ENCODE measurements at regions not wholly inside any gene's neighbourhood (a gene's known extent, or its start where the extent isn't known, plus 50 kb on each side); places are given as distances from the start of the nearest gene placed in this dataset.

- intact Hi-C loops (cut with DNase I; ENCODE audit: low total_unique reads), result no loop called here
- no peak for TF ChIP-seq POLR2A (IDR thresholded peaks at IDR 0.05)
- TF ChIP-seq, protein P1, sequence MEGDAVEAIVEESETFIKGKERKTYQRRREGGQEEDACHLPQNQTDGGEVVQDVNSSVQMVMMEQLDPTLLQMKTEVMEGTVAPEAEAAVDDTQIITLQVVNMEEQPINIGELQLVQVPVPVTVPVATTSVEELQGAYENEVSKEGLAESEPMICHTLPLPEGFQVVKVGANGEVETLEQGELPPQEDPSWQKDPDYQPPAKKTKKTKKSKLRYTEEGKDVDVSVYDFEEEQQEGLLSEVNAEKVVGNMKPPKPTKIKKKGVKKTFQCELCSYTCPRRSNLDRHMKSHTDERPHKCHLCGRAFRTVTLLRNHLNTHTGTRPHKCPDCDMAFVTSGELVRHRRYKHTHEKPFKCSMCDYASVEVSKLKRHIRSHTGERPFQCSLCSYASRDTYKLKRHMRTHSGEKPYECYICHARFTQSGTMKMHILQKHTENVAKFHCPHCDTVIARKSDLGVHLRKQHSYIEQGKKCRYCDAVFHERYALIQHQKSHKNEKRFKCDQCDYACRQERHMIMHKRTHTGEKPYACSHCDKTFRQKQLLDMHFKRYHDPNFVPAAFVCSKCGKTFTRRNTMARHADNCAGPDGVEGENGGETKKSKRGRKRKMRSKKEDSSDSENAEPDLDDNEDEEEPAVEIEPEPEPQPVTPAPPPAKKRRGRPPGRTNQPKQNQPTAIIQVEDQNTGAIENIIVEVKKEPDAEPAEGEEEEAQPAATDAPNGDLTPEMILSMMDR (IDR thresholded peaks at IDR 0.05), result no peak
- WGBS, 2 donors, result 85 to 91% methylated on average over 8 of the region's 8 CpGs
- H3K4me3 ChIP-seq (ENCODE audit: low read depth, poor library complexity, severe bottlenecking), result no peak overlapping the region
- DNase-seq (ENCODE audit: low spot score in 2 of 2), result peak in 1 of 2 donors; percentile 82
These were observed 203.5 kb downstream of the CYP26B1 start for GRCh38 chr2:71944183-71944550.

GRCh38 chr2:71943238-71944182, 204.2 kb downstream of the CYP26B1 start:
- peak in 1 of 2 donors; percentile 78 for DNase-seq (ENCODE audit: low spot score in 2 of 2)
- TF ChIP-seq, protein P1 (IDR thresholded peaks at IDR 0.05), result no peak
- TF ChIP-seq POLR2A (IDR thresholded peaks at IDR 0.05), result no peak
- no peak overlapping the region for H3K4me3 ChIP-seq (ENCODE audit: low read depth, poor library complexity, severe bottlenecking)
- intact Hi-C loops (cut with DNase I; ENCODE audit: low total_unique reads), result no loop called here
- 82 to 86% methylated on average over 17 of the region's 17 CpGs for WGBS, 2 donors

DNA sequence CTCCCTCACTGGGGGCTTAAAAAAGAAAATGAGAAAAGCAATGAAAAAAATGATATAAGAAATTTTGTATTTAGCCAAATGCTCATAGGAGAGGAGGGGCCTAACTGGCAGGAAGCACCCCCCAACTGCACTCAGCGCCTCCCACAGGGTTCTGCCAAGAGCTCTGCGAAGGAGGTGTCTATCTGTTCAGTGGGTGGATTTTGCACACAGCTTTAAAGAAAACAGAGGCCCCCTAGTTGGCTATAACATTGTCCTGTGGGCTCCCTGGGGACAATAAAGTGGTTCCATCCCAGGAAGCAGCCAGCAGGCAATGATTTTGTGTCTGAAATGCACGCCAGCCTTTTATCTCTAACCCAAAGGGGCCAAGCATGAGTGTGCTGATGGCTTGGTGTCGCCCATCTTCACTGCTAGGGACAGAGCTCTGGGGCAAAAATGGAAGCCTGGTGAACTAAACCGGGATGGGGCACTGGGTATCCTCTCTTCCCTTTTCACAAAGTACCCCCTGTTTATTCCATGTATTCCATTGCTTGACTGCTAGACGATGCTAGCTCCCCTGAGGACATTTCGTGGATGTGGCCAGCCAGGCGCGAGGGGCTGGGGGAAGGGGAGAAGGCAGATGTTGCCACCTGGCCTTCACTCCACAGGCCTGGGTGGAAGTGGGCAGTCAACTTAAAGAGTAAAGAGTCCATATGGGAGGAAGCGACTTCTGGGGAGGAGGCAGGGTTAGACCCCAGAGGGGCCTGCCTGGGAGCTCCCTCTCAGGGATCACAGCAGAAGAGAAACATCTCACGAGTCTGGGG, 205.7 kb downstream of the CYP26B1 start:
- intact Hi-C loops (cut with DNase I; ENCODE audit: low total_unique reads), result no loop called here
- TF ChIP-seq, protein P1 (IDR thresholded peaks at IDR 0.05), result no peak
- no peak for TF ChIP-seq POLR2A (IDR thresholded peaks at IDR 0.05)
- WGBS, 2 donors, result 81 to 85% methylated on average over 11 of the region's 11 CpGs
- DNase-seq (ENCODE audit: low spot score in 2 of 2), result peak in 1 of 2 donors; percentile 72
- H3K4me3 ChIP-seq (ENCODE audit: low read depth, poor library complexity, severe bottlenecking), result no peak overlapping the region

- WGBS, 2 donors, result 48 to 54% methylated on average over 5 of the region's 5 CpGs
- peak; percentile 13 to 58 for DNase-seq (ENCODE audit: low spot score in 2 of 2)
- intact Hi-C loops (cut with DNase I; ENCODE audit: low total_unique reads), result no loop called here
- no peak overlapping the region for H3K4me3 ChIP-seq (ENCODE audit: low read depth, poor library complexity, severe bottlenecking)
- no peak for TF ChIP-seq POLR2A (IDR thresholded peaks at IDR 0.05)
- TF ChIP-seq, protein P1 (IDR thresholded peaks at IDR 0.05), result no peak
These were observed 207.0 kb downstream of the CYP26B1 start for GRCh38 chr2:71940695-71941094.

DNA sequence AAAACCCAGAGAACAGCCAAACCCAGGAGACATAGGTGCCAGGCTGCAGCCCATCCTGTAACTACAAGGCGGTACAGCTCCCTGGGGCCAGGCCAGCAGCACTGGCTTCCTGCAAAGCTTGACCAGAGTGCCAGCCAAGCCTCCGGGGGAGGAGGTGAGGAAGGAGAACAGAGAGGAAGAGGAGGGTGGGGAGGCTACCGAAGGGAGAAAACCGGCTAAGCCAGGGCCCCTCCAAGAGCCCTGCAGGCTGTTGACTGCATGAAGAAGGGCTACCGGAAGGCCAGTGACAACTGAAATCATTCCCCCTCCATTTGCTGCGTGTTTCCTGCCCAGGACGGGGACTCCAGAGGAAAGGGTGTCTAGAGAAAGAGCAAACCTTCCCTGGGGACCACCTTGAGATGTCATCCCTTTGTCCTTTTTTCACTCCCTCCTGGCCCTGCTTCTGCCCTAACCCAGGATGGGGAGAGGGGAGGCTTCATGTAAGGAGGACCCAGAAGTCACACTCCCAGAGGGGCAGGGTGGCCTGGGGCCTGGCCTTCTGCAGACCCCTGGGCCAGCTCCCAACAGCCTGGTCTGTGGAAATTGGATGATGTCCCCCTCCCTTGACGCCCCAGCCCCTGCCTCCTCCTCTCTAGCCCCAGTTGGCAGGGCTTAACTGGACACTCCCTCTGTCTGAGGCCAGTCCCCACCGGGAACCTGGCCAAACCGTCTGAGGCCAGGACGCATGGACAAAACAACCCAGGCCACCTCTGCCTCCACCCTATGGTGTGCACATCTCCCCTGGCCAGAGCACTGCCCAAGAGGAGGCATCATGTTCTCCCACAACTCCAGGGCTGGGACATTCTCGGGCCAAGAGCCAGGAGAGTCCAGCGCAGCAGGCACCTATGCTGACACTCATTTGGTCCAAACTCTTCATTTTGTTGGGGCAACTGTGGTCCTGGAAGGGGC, 207.8 kb downstream of the CYP26B1 start:
- TF ChIP-seq, protein P1 (IDR thresholded peaks at IDR 0.05), result no peak
- TF ChIP-seq POLR2A (IDR thresholded peaks at IDR 0.05), result no peak
- intact Hi-C loops (cut with DNase I; ENCODE audit: low total_unique reads), result no loop called here
- 67 to 74% methylated on average over 13 of the region's 13 CpGs for WGBS, 2 donors
- H3K4me3 ChIP-seq (ENCODE audit: low read depth, poor library complexity, severe bottlenecking), result no peak overlapping the region
- peak; percentile 22 to 84 for DNase-seq (ENCODE audit: low spot score in 2 of 2)
